SK-N-SH (cell line): ENCODE measurements at regions not wholly inside any gene's neighbourhood (a gene's known extent, or its start where the extent isn't known, plus 50 kb on each side); places are given as distances from the start of the nearest gene placed in this dataset.

ENCODE experiments used
- CTCF ChIA-PET: fragments of 300-600, 350-600 bp; formaldehyde crosslinking; extraction: SDS; loops from one replicate; lab custom pipeline; 2021; lab: Yijun Ruan, JAX
- POLR2A ChIA-PET: fragments of 350-600 bp; sonication (Branson Sonifier 250); formaldehyde crosslinking; extraction: SDS; loops from one replicate; lab custom pipeline; 2020; ENCODE audit warnings: antibody characterized with exemption, inconsistent platforms; lab: Yijun Ruan, JAX
- DNase-seq: peaks from one replicate; pipeline ENCODE4 v3.0.0; 2012
- H2AFZ ChIP-seq: fragments of 200-600 bp; sonication (generic); 2 replicates; pipeline ENCODE4 v1.8.1; 2016; ENCODE audit warnings: antibody characterized with exemption, mild to moderate bottlenecking, low read depth
- H3F3A ChIP-seq: fragments of 200-600 bp; sonication (generic); replicated peaks from 2 replicates; pipeline ENCODE3; 2016; ENCODE audit warnings: antibody characterized with exemption, mild to moderate bottlenecking; ENCODE audit not compliant: insufficient read depth
- H3K27ac ChIP-seq, 2 experiments: fragments of 200-500 bp in 1 of 2; fragments of 200-600 bp in 1 of 2; sonication (Bioruptor generic) in 1 of 2; sonication (generic), shearing (Covaris generic) in 1 of 2; 2 replicates each; pipeline versions ENCODE4 v1.5.1 to v1.6.1; 2014 to 2016; ENCODE audit warnings: low read depth in 2 of 2, inconsistent platforms in 1 of 2, low read length in 1 of 2, mild to moderate bottlenecking in 1 of 2, mixed read lengths in 1 of 2
- H3K27me3 ChIP-seq: fragments of 200-600 bp; sonication (generic), shearing (Covaris generic); 2 replicates; pipeline ENCODE4 v1.6.1; 2016; ENCODE audit warnings: mixed run types; ENCODE audit not compliant: insufficient read depth
- H3K36me3 ChIP-seq, 2 experiments: fragments of 200-500 bp in 1 of 2; fragments of 200-600 bp in 1 of 2; sonication (Bioruptor generic) in 1 of 2; sonication (generic) in 1 of 2; replicated peaks in 1 of 2; 2 replicates each; pipeline versions ENCODE3 to v1.5.1; 2014 to 2016; ENCODE audit warnings: low read length in 1 of 2, mild to moderate bottlenecking in 1 of 2; ENCODE audit not compliant: insufficient read depth in 2 of 2, control insufficient read depth in 1 of 2
- H3K4me1 ChIP-seq, 2 experiments: fragments of 200-500 bp in 1 of 2; fragments of 200-600 bp in 1 of 2; sonication (Bioruptor generic) in 1 of 2; sonication (generic), shearing (Covaris generic) in 1 of 2; 2 replicates each; pipeline versions ENCODE4 v1.5.1 to v1.6.1; 2014 to 2016; ENCODE audit warnings: low read depth in 1 of 2, low read length in 1 of 2, mixed run types in 1 of 2; ENCODE audit not compliant: insufficient read depth in 2 of 2, control insufficient read depth in 1 of 2
- H3K4me2 ChIP-seq: fragments of 200-600 bp; sonication (generic), shearing (Covaris generic); 2 replicates; pipeline ENCODE4 v1.6.1; 2017; ENCODE audit warnings: mixed run types
- H3K4me3 ChIP-seq, 2 experiments: fragments of 200-500 bp in 1 of 2; fragments of 200-600 bp in 1 of 2; sonication (Bioruptor generic) in 1 of 2; sonication (generic), shearing (Covaris generic) in 1 of 2; 2 replicates each; pipeline versions ENCODE4 v1.5.1 to v1.8.1; 2014 to 2016; ENCODE audit warnings: low read depth in 2 of 2, inconsistent platforms in 1 of 2, low read length in 1 of 2, mild to moderate bottlenecking in 1 of 2, mixed read lengths in 1 of 2, moderate library complexity in 1 of 2
- H3K79me2 ChIP-seq: fragments of 200-600 bp; sonication (generic); 2 replicates; pipeline ENCODE4 v1.8.1; 2017; ENCODE audit warnings: mild to moderate bottlenecking; ENCODE audit not compliant: insufficient read depth
- H3K9ac ChIP-seq: fragments of 200-600 bp; sonication (generic); 2 replicates; pipeline ENCODE4 v1.6.1; 2017; ENCODE audit warnings: mixed run types
- H3K9me2 ChIP-seq: fragments of 200-600 bp; sonication (generic); 2 replicates; pipeline ENCODE4 v1.6.1; 2017; ENCODE audit warnings: mixed run types
- H3K9me3 ChIP-seq: fragments of 200-600 bp; sonication (generic); 2 replicates; pipeline ENCODE4 v1.6.1; 2017; ENCODE audit warnings: mixed run types, mild to moderate bottlenecking, moderate library complexity
- H4K20me1 ChIP-seq: fragments of 200-600 bp; sonication (generic); 2 replicates; pipeline ENCODE4 v1.6.1; 2017; ENCODE audit warnings: mild to moderate bottlenecking, mixed run types; ENCODE audit not compliant: insufficient read depth
- CHD2 ChIP-seq: fragments of 150-350 bp; IDR thresholded peaks from 2 replicates; pipeline ENCODE4 v1.6.1; 2018; ENCODE audit warnings: low read length; ENCODE audit not compliant: partially characterized antibody
- EP300 ChIP-seq, 2 experiments: IDR thresholded peaks; 2 replicates each; pipeline versions ENCODE4 v1.4.0 to v1.6.1; 2012; ENCODE audit warnings: borderline replicate concordance in 1 of 2, low read depth in 1 of 2, low read length in 1 of 2
- EZH2phosphoT487 ChIP-seq: fragments of 200-600 bp; sonication (generic); IDR thresholded peaks from 2 replicates; pipeline ENCODE4 v1.6.1; 2017; ENCODE audit warnings: low read depth, mixed run types, mild to moderate bottlenecking, antibody characterized with exemption, moderate library complexity, borderline replicate concordance
- FOSL2 ChIP-seq: IDR thresholded peaks from 2 replicates; pipeline ENCODE4 v1.4.0; 2012; ENCODE audit warnings: low read depth, mild to moderate bottlenecking, moderate library complexity, borderline replicate concordance
- FOXJ3 ChIP-seq: sonication (generic); formaldehyde crosslinking; IDR thresholded peaks from 2 replicates; pipeline ENCODE4 v1.5.1; 2020; ENCODE audit warnings: mild to moderate bottlenecking, missing genetic modification reagents
- GABPA ChIP-seq: IDR thresholded peaks from 2 replicates; pipeline ENCODE4 v1.4.0; 2012; ENCODE audit warnings: low read depth, mild to moderate bottlenecking
- GATA2 ChIP-seq: sonication (generic); formaldehyde crosslinking; IDR thresholded peaks from 2 replicates; pipeline ENCODE4 v1.5.0; 2020; ENCODE audit warnings: mild to moderate bottlenecking, missing genetic modification reagents
- IRF3 ChIP-seq: fragments of 150-350 bp; IDR thresholded peaks from 2 replicates; pipeline ENCODE4 v1.6.1; 2016; ENCODE audit warnings: mild to moderate bottlenecking, low read depth, low read length
- MAX ChIP-seq: IDR thresholded peaks from 2 replicates; pipeline ENCODE4 v1.4.0; 2012; ENCODE audit warnings: low read depth
- MXI1 ChIP-seq: IDR thresholded peaks from 2 replicates; pipeline ENCODE4 v1.6.1; 2012; ENCODE audit warnings: mild to moderate bottlenecking, low read depth, low read length, improper control_type of control experiment
- NFIC ChIP-seq: IDR thresholded peaks from 2 replicates; pipeline ENCODE4 v1.4.0; 2012; ENCODE audit warnings: borderline replicate concordance
- NRF1 ChIP-seq: IDR thresholded peaks from 2 replicates; pipeline ENCODE4 v1.6.1; 2012; ENCODE audit warnings: low read depth, mild to moderate bottlenecking, low read length
- RAD21 ChIP-seq: IDR thresholded peaks from 2 replicates; pipeline ENCODE4 v1.6.1; 2012; ENCODE audit warnings: mild to moderate bottlenecking, low read length
- RCOR1 ChIP-seq: fragments of 150-350 bp; IDR thresholded peaks from 2 replicates; pipeline ENCODE4 v1.6.1; 2017; ENCODE audit warnings: antibody characterized with exemption, low read length
- RFX5 ChIP-seq: IDR thresholded peaks from 2 replicates; pipeline ENCODE4 v1.6.1; 2012; ENCODE audit warnings: mild to moderate bottlenecking, improper control_type of control experiment, low read length
- SIN3A ChIP-seq: IDR thresholded peaks from 2 replicates; pipeline ENCODE4 v1.6.1; 2012; ENCODE audit warnings: low read depth, mild to moderate bottlenecking, low read length, moderate library complexity, borderline replicate concordance
- TAF1 ChIP-seq: IDR thresholded peaks from 2 replicates; pipeline ENCODE4 v1.6.1; 2012; ENCODE audit warnings: low read depth, mild to moderate bottlenecking, low read length, moderate library complexity, borderline replicate concordance
- TEAD4 ChIP-seq: IDR thresholded peaks from 2 replicates; pipeline ENCODE4 v1.4.0; 2012; ENCODE audit warnings: mild to moderate bottlenecking, borderline replicate concordance; ENCODE audit not compliant: insufficient read depth
- USF1 ChIP-seq: IDR thresholded peaks from 2 replicates; pipeline ENCODE4 v1.4.0; 2012; ENCODE audit warnings: low read depth, borderline replicate concordance
- YY1 ChIP-seq: IDR thresholded peaks from 2 replicates; pipeline ENCODE4 v1.4.0; 2012; ENCODE audit warnings: low read depth, mild to moderate bottlenecking
- WGBS: methylation state at CpG from one replicate; pipeline ENCODE4 v1.1.6; 2017; ENCODE audit warnings: low lambda C conversion rate; 5-methylcytosine and 5-hydroxymethylcytosine counted together

DNA sequence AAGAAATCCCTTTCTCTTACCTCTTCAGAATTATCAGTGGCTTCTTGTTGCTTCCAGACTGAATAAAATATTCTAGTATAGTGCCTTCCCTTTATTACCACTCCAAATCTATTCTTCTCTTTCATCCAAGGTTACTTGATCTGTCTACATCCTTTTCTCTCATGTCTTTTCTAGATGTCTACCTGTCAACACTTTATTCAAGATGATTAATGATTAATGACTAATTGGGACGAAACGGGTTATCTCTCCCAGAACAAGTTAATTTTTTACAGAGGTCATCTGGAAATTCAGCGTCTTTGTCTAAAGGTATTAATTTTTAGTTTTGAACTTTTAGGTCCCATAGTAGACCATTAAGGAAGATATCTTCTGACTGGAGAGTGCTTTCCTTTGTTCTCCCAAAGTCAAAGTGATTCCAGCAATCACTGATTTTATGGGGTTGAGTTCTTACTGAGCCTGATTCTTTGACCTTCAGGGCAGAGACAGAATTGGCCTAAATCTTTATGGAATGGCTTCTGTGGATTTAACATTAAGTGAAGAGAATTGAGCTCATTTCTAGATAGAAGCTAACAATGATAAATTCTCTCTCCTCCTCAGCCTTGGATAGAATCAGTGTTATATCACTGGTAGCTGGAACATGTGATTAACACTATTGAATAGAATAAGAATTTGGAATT is 335.4 kb upstream of the TEX13C start:
- no peaks in the 10 kb centered on the region for H3K9me3 ChIP-seq
- H3K4me1 ChIP-seq = no peaks in the 10 kb centered on the region
- no peaks in the 10 kb centered on the region for H3F3A ChIP-seq
- H3K9ac ChIP-seq = no peak overlapping the region
- H3K4me2 ChIP-seq = no peak overlapping the region
- H3K4me3 ChIP-seq = no peak overlapping the region
- CTCF ChIA-PET = no interaction called here
- no peak overlapping the region for H2AFZ ChIP-seq
- no peak for DNase-seq
- H4K20me1 ChIP-seq = no peaks in the 10 kb centered on the region
- POLR2A ChIA-PET = no interaction called here
- H3K36me3 ChIP-seq = no peaks in the 10 kb centered on the region
- WGBS = 11% methylated on average over 3 of the region's 3 CpGs
- H3K79me2 ChIP-seq = no peaks in the 10 kb centered on the region
- H3K9me2 ChIP-seq = no peaks in the 10 kb centered on the region
- TF ChIP-seq TAF1 = no peak
- TF ChIP-seq FOXJ3 (CRISPR knock-in tag) = no peak
- TF ChIP-seq GABPA = no peak
- no peaks in the 10 kb centered on the region for H3K27me3 ChIP-seq
- no peak overlapping the region for H3K27ac ChIP-seq

GRCh38 chrX:124986284-124986683 is 333.4 kb upstream of the TEX13C start:
- no peaks in the 10 kb centered on the region for H3K27me3 ChIP-seq
- H3K9me2 ChIP-seq = no peaks in the 10 kb centered on the region
- no peak overlapping the region for H3K9ac ChIP-seq
- H2AFZ ChIP-seq = no peak overlapping the region
- no peak overlapping the region for H3K27ac ChIP-seq
- CTCF ChIA-PET = no interaction called here
- DNase-seq = no peak
- H3K36me3 ChIP-seq = no peaks in the 10 kb centered on the region
- H3K79me2 ChIP-seq = no peaks in the 10 kb centered on the region
- no peaks in the 10 kb centered on the region for H3K4me1 ChIP-seq
- TF ChIP-seq YY1 = no peak
- no peak for TF ChIP-seq NRF1
- TF ChIP-seq EP300 (IDR thresholded peaks at IDR 0.05; ENCODE audit: borderline replicate concordance in 1 of 2, low read depth in 1 of 2, low read length in 1 of 2) = no peak
- no peak for TF ChIP-seq SIN3A
- no peak for TF ChIP-seq MAX
- no peak for TF ChIP-seq TEAD4
- no peak for TF ChIP-seq MXI1
- no peak for TF ChIP-seq RFX5
- no peak for TF ChIP-seq FOSL2
- TF ChIP-seq FOXJ3 (CRISPR knock-in tag) = no peak
- TF ChIP-seq RCOR1 = no peak
- TF ChIP-seq RAD21 = no peak
- no peak for TF ChIP-seq NFIC
- TF ChIP-seq USF1 = no peak
- no peak for TF ChIP-seq IRF3
- TF ChIP-seq CHD2 = no peak
- no peak for TF ChIP-seq EZH2phosphoT487
- TF ChIP-seq GATA2 (CRISPR knock-in tag) = no peak
- H4K20me1 ChIP-seq = no peaks in the 10 kb centered on the region
- no peak overlapping the region for H3K4me3 ChIP-seq
- H3K4me2 ChIP-seq = no peak overlapping the region
- no peaks in the 10 kb centered on the region for H3K9me3 ChIP-seq
- H3F3A ChIP-seq = no peaks in the 10 kb centered on the region
- POLR2A ChIA-PET = no interaction called here
- WGBS = 19% methylated on average over 3 of the region's 3 CpGs
